ENCODE measurements at regions not wholly inside any gene's neighbourhood (a gene's known extent, or its start where the extent isn't known, plus 50 kb on each side); places are given as distances from the start of the nearest gene placed in this dataset.

- H3K4me3 ChIP-seq (ENCODE audit: insufficient read depth, low read length, poor library complexity, severe bottlenecking): no peak overlapping the region
- no peaks in the 10 kb centered on the region for H3F3A ChIP-seq (ENCODE audit: insufficient read depth)
- H3K9me2 ChIP-seq (replicated peaks; ENCODE audit: insufficient read depth, low read length): no peaks in the 10 kb centered on the region
- H3K9me3 ChIP-seq (ENCODE audit: insufficient read depth, low read length): no peaks in the 10 kb centered on the region
- H2AFZ ChIP-seq (ENCODE audit: low read depth, low read length, severe bottlenecking): no peak overlapping the region
- no peak overlapping the region for H3K27ac ChIP-seq (ENCODE audit: low read depth, low read length)
- no peaks in the 10 kb centered on the region for H3K27me3 ChIP-seq (ENCODE audit: low read length)
- no peaks in the 10 kb centered on the region for H3K36me3 ChIP-seq (ENCODE audit: low read length)
- no peak overlapping the region for H3K9ac ChIP-seq (ENCODE audit: low read length)
- no peaks in the 10 kb centered on the region for H4K20me1 ChIP-seq (ENCODE audit: low read depth, low read length)
- H3K79me2 ChIP-seq (ENCODE audit: insufficient read depth, low read length): no peaks in the 10 kb centered on the region
- no peak overlapping the region for H3K4me2 ChIP-seq (ENCODE audit: low read depth, low read length, poor library complexity, severe bottlenecking)
- TF ChIP-seq, protein P1, sequence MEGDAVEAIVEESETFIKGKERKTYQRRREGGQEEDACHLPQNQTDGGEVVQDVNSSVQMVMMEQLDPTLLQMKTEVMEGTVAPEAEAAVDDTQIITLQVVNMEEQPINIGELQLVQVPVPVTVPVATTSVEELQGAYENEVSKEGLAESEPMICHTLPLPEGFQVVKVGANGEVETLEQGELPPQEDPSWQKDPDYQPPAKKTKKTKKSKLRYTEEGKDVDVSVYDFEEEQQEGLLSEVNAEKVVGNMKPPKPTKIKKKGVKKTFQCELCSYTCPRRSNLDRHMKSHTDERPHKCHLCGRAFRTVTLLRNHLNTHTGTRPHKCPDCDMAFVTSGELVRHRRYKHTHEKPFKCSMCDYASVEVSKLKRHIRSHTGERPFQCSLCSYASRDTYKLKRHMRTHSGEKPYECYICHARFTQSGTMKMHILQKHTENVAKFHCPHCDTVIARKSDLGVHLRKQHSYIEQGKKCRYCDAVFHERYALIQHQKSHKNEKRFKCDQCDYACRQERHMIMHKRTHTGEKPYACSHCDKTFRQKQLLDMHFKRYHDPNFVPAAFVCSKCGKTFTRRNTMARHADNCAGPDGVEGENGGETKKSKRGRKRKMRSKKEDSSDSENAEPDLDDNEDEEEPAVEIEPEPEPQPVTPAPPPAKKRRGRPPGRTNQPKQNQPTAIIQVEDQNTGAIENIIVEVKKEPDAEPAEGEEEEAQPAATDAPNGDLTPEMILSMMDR (IDR thresholded peaks at IDR 0.05; ENCODE audit: insufficient read depth, low read length, poor library complexity, severe bottlenecking): no peak
- no peak for TF ChIP-seq EZH2phosphoT487 (conservative IDR thresholded peaks at IDR 0.05; ENCODE audit: low read length)
These were observed 321.8 kb downstream of the HACE1 start for GRCh38 chr6:104537872-104538271.

- no peaks in the 10 kb centered on the region for H4K20me1 ChIP-seq (ENCODE audit: low read depth, low read length)
- H3K9me3 ChIP-seq (ENCODE audit: insufficient read depth, low read length): no peaks in the 10 kb centered on the region
- no peaks in the 10 kb centered on the region for H3F3A ChIP-seq (ENCODE audit: insufficient read depth)
- no peak overlapping the region for H3K27ac ChIP-seq (ENCODE audit: low read depth, low read length)
- no peak overlapping the region for H2AFZ ChIP-seq (ENCODE audit: low read depth, low read length, severe bottlenecking)
- no peak overlapping the region for H3K4me2 ChIP-seq (ENCODE audit: low read depth, low read length, poor library complexity, severe bottlenecking)
- no peak for TF ChIP-seq EZH2phosphoT487 (conservative IDR thresholded peaks at IDR 0.05; ENCODE audit: low read length)
- TF ChIP-seq, protein P1 (IDR thresholded peaks at IDR 0.05; ENCODE audit: insufficient read depth, low read length, poor library complexity, severe bottlenecking): no peak
- H3K79me2 ChIP-seq (ENCODE audit: insufficient read depth, low read length): no peaks in the 10 kb centered on the region
- H3K27me3 ChIP-seq (ENCODE audit: low read length): no peaks in the 10 kb centered on the region
- H3K4me3 ChIP-seq (ENCODE audit: insufficient read depth, low read length, poor library complexity, severe bottlenecking): no peak overlapping the region
- H3K9ac ChIP-seq (ENCODE audit: low read length): no peak overlapping the region
- H3K36me3 ChIP-seq (ENCODE audit: low read length): no peaks in the 10 kb centered on the region
- H3K9me2 ChIP-seq (replicated peaks; ENCODE audit: insufficient read depth, low read length): no peaks in the 10 kb centered on the region
These were observed 322.5 kb downstream of the HACE1 start for GRCh38 chr6:104537180-104537579.

- H3K9me2 ChIP-seq (replicated peaks; ENCODE audit: insufficient read depth, low read length): no peaks in the 10 kb centered on the region
- no peak overlapping the region for H3K9ac ChIP-seq (ENCODE audit: low read length)
- no peak overlapping the region for H3K4me3 ChIP-seq (ENCODE audit: insufficient read depth, low read length, poor library complexity, severe bottlenecking)
- H3K36me3 ChIP-seq (ENCODE audit: low read length): no peaks in the 10 kb centered on the region
- H3K27me3 ChIP-seq (ENCODE audit: low read length): no peaks in the 10 kb centered on the region
- H3K4me2 ChIP-seq (ENCODE audit: low read depth, low read length, poor library complexity, severe bottlenecking): no peak overlapping the region
- TF ChIP-seq, protein P1 (IDR thresholded peaks at IDR 0.05; ENCODE audit: insufficient read depth, low read length, poor library complexity, severe bottlenecking): no peak
- TF ChIP-seq EZH2phosphoT487 (conservative IDR thresholded peaks at IDR 0.05; ENCODE audit: low read length): no peak
- H3K79me2 ChIP-seq (ENCODE audit: insufficient read depth, low read length): no peaks in the 10 kb centered on the region
- no peak overlapping the region for H3K27ac ChIP-seq (ENCODE audit: low read depth, low read length)
- H3F3A ChIP-seq (ENCODE audit: insufficient read depth): no peaks in the 10 kb centered on the region
- no peaks in the 10 kb centered on the region for H3K9me3 ChIP-seq (ENCODE audit: insufficient read depth, low read length)
- H2AFZ ChIP-seq (ENCODE audit: low read depth, low read length, severe bottlenecking): no peak overlapping the region
- H4K20me1 ChIP-seq (ENCODE audit: low read depth, low read length): no peaks in the 10 kb centered on the region
These were observed 327.3 kb downstream of the HACE1 start for GRCh38 chr6:104532462-104532861.
